ENCODE measurements at regions not wholly inside any gene's neighbourhood (a gene's known extent, or its start where the extent isn't known, plus 50 kb on each side); places are given as distances from the start of the nearest gene placed in this dataset.

DNA sequence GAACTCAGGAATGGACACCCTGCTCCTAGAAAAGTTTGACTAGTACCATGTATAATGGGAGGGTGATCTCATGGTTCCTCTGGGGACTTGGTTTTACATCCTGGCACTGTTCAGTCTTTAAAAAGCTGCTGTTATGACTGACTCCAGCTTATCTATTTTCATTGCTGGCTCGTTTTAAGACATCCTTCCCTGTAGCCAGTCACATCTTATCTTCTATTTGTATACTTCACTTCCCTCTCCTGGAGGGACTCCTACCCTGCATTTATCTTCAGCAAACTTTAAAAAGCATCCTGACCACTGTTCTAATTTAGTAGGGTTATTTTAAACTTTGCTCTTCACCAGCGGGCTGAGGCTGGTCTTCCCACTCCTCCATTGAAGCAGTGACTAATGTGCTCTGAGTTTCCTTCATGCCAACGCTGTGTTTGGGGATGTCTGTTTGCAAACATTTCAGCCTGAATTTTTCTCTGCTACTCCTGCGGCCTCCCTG is 72.9 kb upstream of the ARMC3 start:
- H3K36me3 ChIP-seq (ENCODE audit: low read depth): no peaks in the 10 kb centered on the region
- no peak overlapping the region for H2AFZ ChIP-seq
- H3F3A ChIP-seq (ENCODE audit: insufficient read depth, low read depth): no peaks in the 10 kb centered on the region
- no peaks in the 10 kb centered on the region for H4K20me1 ChIP-seq (ENCODE audit: insufficient read depth)
- H3K4me3 ChIP-seq: no peak overlapping the region
- H3K9me3 ChIP-seq (ENCODE audit: insufficient read depth, low read depth): no peaks in the 10 kb centered on the region
- intact Hi-C loops (cut with micrococcal nuclease; ENCODE audit: unreplicated experiment): no loop called here
- no peak for DNase-seq
- no peaks in the 10 kb centered on the region for H3K79me2 ChIP-seq (ENCODE audit: low read depth)
- H3K4me1 ChIP-seq (replicated peaks; ENCODE audit: insufficient read depth): no peaks in the 10 kb centered on the region
- no peak overlapping the region for H3K4me2 ChIP-seq
- no TSS peak for BruUV-seq (replicated peaks)
- H3K27me3 ChIP-seq (ENCODE audit: insufficient read depth, low read depth): no peaks in the 10 kb centered on the region
- H3K9me2 ChIP-seq (ENCODE audit: insufficient read depth): no peaks in the 10 kb centered on the region
- ChIA-PET CTCF (no interaction called here), POLR2A (ENCODE audit: unreplicated experiment) (no interaction called here)
- H3K27ac ChIP-seq: no peak overlapping the region
- TF ChIP-seq EZH2 (IDR thresholded peaks at IDR 0.05; ENCODE audit: low read depth): no peak
- TF ChIP-seq, protein P1, sequence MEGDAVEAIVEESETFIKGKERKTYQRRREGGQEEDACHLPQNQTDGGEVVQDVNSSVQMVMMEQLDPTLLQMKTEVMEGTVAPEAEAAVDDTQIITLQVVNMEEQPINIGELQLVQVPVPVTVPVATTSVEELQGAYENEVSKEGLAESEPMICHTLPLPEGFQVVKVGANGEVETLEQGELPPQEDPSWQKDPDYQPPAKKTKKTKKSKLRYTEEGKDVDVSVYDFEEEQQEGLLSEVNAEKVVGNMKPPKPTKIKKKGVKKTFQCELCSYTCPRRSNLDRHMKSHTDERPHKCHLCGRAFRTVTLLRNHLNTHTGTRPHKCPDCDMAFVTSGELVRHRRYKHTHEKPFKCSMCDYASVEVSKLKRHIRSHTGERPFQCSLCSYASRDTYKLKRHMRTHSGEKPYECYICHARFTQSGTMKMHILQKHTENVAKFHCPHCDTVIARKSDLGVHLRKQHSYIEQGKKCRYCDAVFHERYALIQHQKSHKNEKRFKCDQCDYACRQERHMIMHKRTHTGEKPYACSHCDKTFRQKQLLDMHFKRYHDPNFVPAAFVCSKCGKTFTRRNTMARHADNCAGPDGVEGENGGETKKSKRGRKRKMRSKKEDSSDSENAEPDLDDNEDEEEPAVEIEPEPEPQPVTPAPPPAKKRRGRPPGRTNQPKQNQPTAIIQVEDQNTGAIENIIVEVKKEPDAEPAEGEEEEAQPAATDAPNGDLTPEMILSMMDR (conservative IDR thresholded peaks at IDR 0.05): no peak

DNA sequence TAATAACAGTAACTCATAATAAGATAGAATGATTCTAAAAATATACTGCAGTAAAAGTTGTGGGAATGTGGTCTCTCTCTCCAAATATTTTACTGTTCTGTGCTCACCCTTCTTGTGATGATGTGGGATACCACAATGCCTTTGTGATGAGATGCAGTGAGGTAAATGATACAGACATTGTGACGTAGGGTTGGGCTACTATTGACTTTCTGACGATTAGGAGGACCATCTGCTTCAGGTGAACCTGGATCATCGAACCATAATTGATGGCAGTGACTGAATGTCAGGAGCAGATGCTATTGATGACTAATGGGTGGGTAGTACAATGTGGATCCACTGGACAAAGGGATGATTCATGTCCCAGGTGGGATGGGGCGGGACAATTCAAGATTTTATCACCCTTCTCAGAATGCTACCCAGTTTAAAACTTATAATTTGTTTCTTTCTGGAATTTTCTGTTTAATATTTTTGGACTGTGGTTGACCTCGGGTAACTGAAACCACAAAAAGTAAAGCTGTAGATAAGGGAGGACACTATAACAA is 73.9 kb upstream of the ARMC3 start:
- intact Hi-C loops (cut with micrococcal nuclease; ENCODE audit: unreplicated experiment): no loop called here
- BruUV-seq (replicated peaks): no TSS peak

GRCh38 chr10:22852712-22853353 is 75.0 kb upstream of the ARMC3 start:
- BruUV-seq (replicated peaks): no TSS peak
- H3K36me3 ChIP-seq (ENCODE audit: low read depth): no peaks in the 10 kb centered on the region
- intact Hi-C loops (cut with micrococcal nuclease; ENCODE audit: unreplicated experiment): no loop called here
- no peaks in the 10 kb centered on the region for H3K79me2 ChIP-seq (ENCODE audit: low read depth)
- DNase-seq: no peak
- H3K4me1 ChIP-seq (replicated peaks; ENCODE audit: insufficient read depth): no peaks in the 10 kb centered on the region
- TF ChIP-seq EZH2 (IDR thresholded peaks at IDR 0.05; ENCODE audit: low read depth): no peak
- TF ChIP-seq, protein P1 (conservative IDR thresholded peaks at IDR 0.05): no peak
- no peak overlapping the region for H3K4me3 ChIP-seq
- H3K4me2 ChIP-seq: no peak overlapping the region
- CTCF ChIA-PET: no interaction called here
- POLR2A ChIA-PET (ENCODE audit: unreplicated experiment): no interaction called here
- no peaks in the 10 kb centered on the region for H3F3A ChIP-seq (ENCODE audit: insufficient read depth, low read depth)
- no peak overlapping the region for H3K27ac ChIP-seq
- no peaks in the 10 kb centered on the region for H3K27me3 ChIP-seq (ENCODE audit: insufficient read depth, low read depth)
- H4K20me1 ChIP-seq (ENCODE audit: insufficient read depth): no peaks in the 10 kb centered on the region
- H3K9me3 ChIP-seq (ENCODE audit: insufficient read depth, low read depth): no peaks in the 10 kb centered on the region
- H2AFZ ChIP-seq: no peak overlapping the region
- no peaks in the 10 kb centered on the region for H3K9me2 ChIP-seq (ENCODE audit: insufficient read depth)

More for the DNA sequence above, 73.9 kb upstream of the ARMC3 start:
- Histone ChIP-seq H3K4me3 (no peak overlapping the region), H3K79me2 (ENCODE audit: low read depth) (no peaks in the 10 kb centered on the region), H3K36me3 (ENCODE audit: low read depth) (no peaks in the 10 kb centered on the region), H3K27ac (no peak overlapping the region), H4K20me1 (ENCODE audit: insufficient read depth) (no peaks in the 10 kb centered on the region), H3F3A (ENCODE audit: insufficient read depth, low read depth) (no peaks in the 10 kb centered on the region), H3K9me2 (ENCODE audit: insufficient read depth) (no peaks in the 10 kb centered on the region), H2AFZ (no peak overlapping the region), H3K4me2 (no peak overlapping the region), H3K4me1 (replicated peaks; ENCODE audit: insufficient read depth) (no peaks in the 10 kb centered on the region), H3K9me3 (ENCODE audit: insufficient read depth, low read depth) (no peaks in the 10 kb centered on the region), H3K27me3 (ENCODE audit: insufficient read depth, low read depth) (no peaks in the 10 kb centered on the region)
- POLR2A ChIA-PET (ENCODE audit: unreplicated experiment): no interaction called here
- CTCF ChIA-PET: no interaction called here
- TF ChIP-seq, protein P1 (conservative IDR thresholded peaks at IDR 0.05): no peak
- TF ChIP-seq EZH2 (IDR thresholded peaks at IDR 0.05; ENCODE audit: low read depth): no peak
- no peak for DNase-seq

Measured in PC-9 (cell line).